HEK293 (cell line): ENCODE measurements at regions not wholly inside any gene's neighbourhood (a gene's known extent, or its start where the extent isn't known, plus 50 kb on each side); places are given as distances from the start of the nearest gene placed in this dataset.

Experiments used
- CTCF ChIA-PET: fragments of 350-600 bp; formaldehyde crosslinking; extraction: SDS; loops from one replicate; lab custom pipeline; 2021; ENCODE audit warnings: antibody characterized with exemption; lab: Yijun Ruan, JAX
- POLR2A ChIA-PET: fragments of 300-600 bp; formaldehyde crosslinking; extraction: SDS; loops from one replicate; lab custom pipeline; 2020; ENCODE audit warnings: antibody characterized with exemption, inconsistent platforms; lab: Yijun Ruan, JAX
- H3K27ac ChIP-seq: fragments of 200-500 bp; sonication (Bioruptor generic); 2 replicates; pipeline ENCODE4 v1.5.1; 2014; ENCODE audit warnings: low read depth, low read length, control low read depth, inconsistent platforms; ENCODE audit errors: extremely low read depth
- H3K36me3 ChIP-seq, 2 experiments: fragments of 200-500 bp in 1 of 2; sonication (Bioruptor generic) in 1 of 2; 1 replicate in 1 of 2; 2 replicates in 1 of 2; pipeline ENCODE4 v1.5.1; 2014 to 2017; ENCODE audit warnings: inconsistent platforms in 2 of 2, low read length in 2 of 2; ENCODE audit not compliant: control insufficient read depth in 2 of 2, insufficient read depth in 1 of 2
- H3K4me1 ChIP-seq: fragments of 200-500 bp; sonication (Bioruptor generic); 2 replicates; pipeline ENCODE4 v1.5.1; 2014; ENCODE audit warnings: mild to moderate bottlenecking, low read length, inconsistent platforms; ENCODE audit not compliant: control insufficient read depth, insufficient read depth
- H3K4me3 ChIP-seq: 2 replicates; pipeline ENCODE4 v1.5.1; 2011; ENCODE audit warnings: low read depth, mild to moderate bottlenecking, control low read depth, low read length, moderate library complexity
- H3K9me3 ChIP-seq: fragments of 200-500 bp; sonication (Bioruptor generic); 2 replicates; pipeline ENCODE4 v1.5.1; 2014; ENCODE audit warnings: low read depth, low read length, inconsistent platforms; ENCODE audit not compliant: control insufficient read depth, insufficient read depth
- ELK4 ChIP-seq: IDR thresholded peaks from 2 replicates; pipeline ENCODE4 v1.6.1; 2011; ENCODE audit warnings: mild to moderate bottlenecking, low read depth, low read length, borderline replicate concordance
- GLI2 ChIP-seq: fragments of 450-650 bp; formaldehyde crosslinking; IDR thresholded peaks from 2 replicates; pipeline ENCODE4; 2017; ENCODE audit warnings: missing biosample characterization, missing genetic modification characterization, low read depth, borderline replicate concordance
- GLIS1 ChIP-seq: fragments of 450-650 bp; formaldehyde crosslinking; IDR thresholded peaks from 2 replicates; pipeline ENCODE4 v1.5.1; 2016; ENCODE audit warnings: missing biosample characterization, missing genetic modification characterization
- GLIS2 ChIP-seq: fragments of 450-650 bp; formaldehyde crosslinking; IDR thresholded peaks from 2 replicates; pipeline ENCODE4 v1.5.1; 2016; ENCODE audit warnings: missing biosample characterization, missing genetic modification characterization
- HOXC10 ChIP-seq: sonication (generic); formaldehyde crosslinking; IDR thresholded peaks from 2 replicates; pipeline ENCODE4 v1.8.1; 2023; ENCODE audit warnings: mild to moderate bottlenecking, missing genetic modification reagents
- KLF9 ChIP-seq: fragments of 450-650 bp; formaldehyde crosslinking; IDR thresholded peaks from 2 replicates; pipeline ENCODE4 v1.5.1; 2016; ENCODE audit warnings: missing biosample characterization, missing genetic modification characterization, low read depth
- PRDM6 ChIP-seq: fragments of 450-650 bp; formaldehyde crosslinking; IDR thresholded peaks from 2 replicates; pipeline ENCODE4 v1.5.1; 2017; ENCODE audit warnings: missing biosample characterization, missing genetic modification characterization
- SP7 ChIP-seq: fragments of 450-650 bp; formaldehyde crosslinking; IDR thresholded peaks from 2 replicates; pipeline ENCODE4 v1.5.1; 2016; ENCODE audit warnings: missing biosample characterization, missing genetic modification characterization
- ZNF169 ChIP-seq: fragments of 450-650 bp; formaldehyde crosslinking; IDR thresholded peaks from 2 replicates; pipeline ENCODE4 v1.5.1; 2016; ENCODE audit warnings: missing biosample characterization, missing genetic modification characterization
- ZNF223 ChIP-seq: fragments of 450-650 bp; formaldehyde crosslinking; IDR thresholded peaks from 2 replicates; pipeline ENCODE4 v1.5.1; 2016; ENCODE audit warnings: missing biosample characterization, missing genetic modification characterization
- ZNF292 ChIP-seq: fragments of 450-650 bp; formaldehyde crosslinking; IDR thresholded peaks from 2 replicates; pipeline ENCODE4 v1.5.1; 2016; ENCODE audit warnings: low read depth, missing biosample characterization, missing genetic modification characterization, borderline replicate concordance
- ZNF324 ChIP-seq: fragments of 450-650 bp; formaldehyde crosslinking; IDR thresholded peaks from 2 replicates; pipeline ENCODE4 v1.5.1; 2016; ENCODE audit warnings: missing biosample characterization, missing genetic modification characterization
- ZNF426 ChIP-seq: fragments of 450-650 bp; formaldehyde crosslinking; IDR thresholded peaks from 2 replicates; pipeline ENCODE4 v1.5.1; 2017; ENCODE audit warnings: missing biosample characterization, missing genetic modification characterization, mild to moderate bottlenecking, inconsistent platforms, moderate library complexity
- ZNF473 ChIP-seq: fragments of 450-650 bp; formaldehyde crosslinking; IDR thresholded peaks from 2 replicates; pipeline ENCODE4 v1.5.1; 2017; ENCODE audit warnings: missing biosample characterization, missing genetic modification characterization
- ZNF510 ChIP-seq: fragments of 450-650 bp; formaldehyde crosslinking; IDR thresholded peaks from 2 replicates; pipeline ENCODE4 v1.5.1; 2018; ENCODE audit warnings: mild to moderate bottlenecking, missing genetic modification characterization, missing biosample characterization; ENCODE audit not compliant: insufficient replicate concordance
- ZNF571 ChIP-seq: fragments of 450-650 bp; formaldehyde crosslinking; IDR thresholded peaks from 2 replicates; pipeline ENCODE4 v1.5.0; 2017; ENCODE audit warnings: missing biosample characterization, missing genetic modification characterization
- ZNF585B ChIP-seq: fragments of 450-650 bp; formaldehyde crosslinking; IDR thresholded peaks from 2 replicates; pipeline ENCODE4 v1.5.1; 2016; ENCODE audit warnings: missing biosample characterization, missing genetic modification characterization
- ZNF610 ChIP-seq: fragments of 450-650 bp; formaldehyde crosslinking; IDR thresholded peaks from 2 replicates; pipeline ENCODE4 v1.5.1; 2016; ENCODE audit warnings: missing biosample characterization, missing genetic modification characterization, borderline replicate concordance
- ZNF623 ChIP-seq: fragments of 450-650 bp; formaldehyde crosslinking; IDR thresholded peaks from 2 replicates; pipeline ENCODE4 v1.5.1; 2016; ENCODE audit warnings: missing biosample characterization, missing genetic modification characterization
- ZNF645 ChIP-seq: fragments of 450-650 bp; formaldehyde crosslinking; IDR thresholded peaks from 2 replicates; pipeline ENCODE4; 2016; ENCODE audit warnings: missing biosample characterization, missing genetic modification characterization
- ZNF677 ChIP-seq: fragments of 450-650 bp; IDR thresholded peaks from 2 replicates; pipeline ENCODE4 v1.5.0; 2018; ENCODE audit warnings: missing biosample characterization, mild to moderate bottlenecking, missing genetic modification characterization, moderate library complexity
- ZNF837 ChIP-seq: fragments of 450-650 bp; formaldehyde crosslinking; IDR thresholded peaks from 2 replicates; pipeline ENCODE4 v1.5.1; 2016; ENCODE audit warnings: missing biosample characterization, missing genetic modification characterization
- ZSCAN5A ChIP-seq: fragments of 450-650 bp; formaldehyde crosslinking; IDR thresholded peaks from 2 replicates; pipeline ENCODE4 v1.5.1; 2016; ENCODE audit warnings: missing biosample characterization, missing genetic modification characterization

DNA sequence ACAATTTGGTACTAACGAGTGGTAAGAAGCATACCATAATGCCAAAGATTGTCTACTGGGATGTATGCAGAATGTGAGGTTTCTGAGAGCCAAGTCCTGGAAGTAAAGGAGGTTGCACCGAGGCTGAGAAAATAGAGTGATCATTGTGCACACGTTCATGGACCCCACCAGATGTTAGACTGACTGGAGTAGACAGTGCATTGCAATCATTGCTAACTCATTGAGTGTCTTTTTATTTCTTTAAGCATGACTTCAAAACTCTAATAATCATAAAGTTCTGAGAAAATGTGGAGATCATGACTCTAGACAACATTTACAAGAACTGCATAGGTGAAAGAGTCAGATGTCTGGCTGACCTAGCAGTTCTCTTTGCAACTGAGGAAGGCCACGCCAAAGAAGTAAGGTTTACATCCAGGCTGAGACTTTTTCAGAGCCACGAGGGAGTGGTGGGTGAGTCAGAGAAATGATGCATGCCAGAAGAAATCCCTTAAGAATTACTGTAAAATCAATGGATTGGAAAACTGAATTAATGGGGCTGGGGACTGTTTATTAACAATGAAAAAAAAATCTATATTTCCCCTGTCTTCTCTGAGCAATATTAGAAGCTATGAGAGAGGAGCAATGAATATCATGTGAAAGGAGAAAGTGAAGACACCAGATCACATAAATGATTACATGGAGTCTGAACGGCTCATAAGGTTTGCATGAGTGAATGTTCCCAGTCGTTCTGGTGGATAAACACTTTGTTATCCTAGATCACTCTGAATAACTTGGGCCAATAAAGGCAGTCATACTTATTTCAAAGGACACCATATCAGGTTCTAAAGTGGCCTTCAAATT, 76.0 kb upstream of the SLC25A26 start:
- Histone ChIP-seq H3K27ac (no peak overlapping the region), H3K9me3 (no peaks in the 10 kb centered on the region), H3K36me3 (no peaks in the 10 kb centered on the region), H3K4me1 (no peaks in the 10 kb centered on the region), H3K4me3 (no peak overlapping the region)
- POLR2A ChIA-PET: no interaction called here
- CTCF ChIA-PET: interaction anchor here (1.0 kb wide), 1 partner anchor 304 kb away, joined by 3 read pairs; no protein-coding TSS in a partner anchor
- TF ChIP-seq ZNF510 (tag by site-specific recombination) (no peak), ELK4 (no peak), PRDM6 (0 out of 2 replicates have a peak, but pooled peaks have one; percentile 39)

GRCh38 chr3:66142079-66142478, 78.7 kb upstream of the SLC25A26 start:
- ChIA-PET POLR2A (no interaction called here), CTCF (no interaction called here)
- H3K36me3 ChIP-seq: no peaks in the 10 kb centered on the region
- no peak overlapping the region for H3K4me3 ChIP-seq
- no peaks in the 10 kb centered on the region for H3K9me3 ChIP-seq
- no peak overlapping the region for H3K27ac ChIP-seq
- no peaks in the 10 kb centered on the region for H3K4me1 ChIP-seq
- TF ChIP-seq ZNF677 (tag by site-specific recombination): no peak
- no peak for TF ChIP-seq ZNF473 (tag by site-specific recombination)
- TF ChIP-seq ZNF292 (tag by site-specific recombination): no peak
- TF ChIP-seq ZNF169 (tag by site-specific recombination): no peak
- TF ChIP-seq ZNF571 (tag by site-specific recombination): no peak
- no peak for TF ChIP-seq KLF9
- no peak for TF ChIP-seq ZNF623 (tag by site-specific recombination)
- TF ChIP-seq ZSCAN5A (tag by site-specific recombination): no peak
- no peak for TF ChIP-seq GLIS1
- no peak for TF ChIP-seq ZNF585B
- no peak for TF ChIP-seq ZNF426
- TF ChIP-seq SP7 (tag by site-specific recombination): no peak
- TF ChIP-seq ZNF837 (tag by site-specific recombination): no peak
- TF ChIP-seq ZNF223 (tag by site-specific recombination): no peak
- TF ChIP-seq HOXC10 (CRISPR knock-in tag): no peak
- TF ChIP-seq GLIS2: no peak
- no peak for TF ChIP-seq ZNF610 (tag by site-specific recombination)
- no peak for TF ChIP-seq GLI2 (tag by site-specific recombination)
- no peak for TF ChIP-seq ZNF324
- no peak for TF ChIP-seq ZNF645 (tag by site-specific recombination)
